Muscle of arm (tissue), 1 donor: ENCODE measurements at regions not wholly inside any gene's neighbourhood (a gene's known extent, or its start where the extent isn't known, plus 50 kb on each side); places are given as distances from the start of the nearest gene placed in this dataset.

Experiments
- DNase-seq: peaks from one replicate; pipeline ENCODE4 v3.0.0-alpha.2; 2013

DNA sequence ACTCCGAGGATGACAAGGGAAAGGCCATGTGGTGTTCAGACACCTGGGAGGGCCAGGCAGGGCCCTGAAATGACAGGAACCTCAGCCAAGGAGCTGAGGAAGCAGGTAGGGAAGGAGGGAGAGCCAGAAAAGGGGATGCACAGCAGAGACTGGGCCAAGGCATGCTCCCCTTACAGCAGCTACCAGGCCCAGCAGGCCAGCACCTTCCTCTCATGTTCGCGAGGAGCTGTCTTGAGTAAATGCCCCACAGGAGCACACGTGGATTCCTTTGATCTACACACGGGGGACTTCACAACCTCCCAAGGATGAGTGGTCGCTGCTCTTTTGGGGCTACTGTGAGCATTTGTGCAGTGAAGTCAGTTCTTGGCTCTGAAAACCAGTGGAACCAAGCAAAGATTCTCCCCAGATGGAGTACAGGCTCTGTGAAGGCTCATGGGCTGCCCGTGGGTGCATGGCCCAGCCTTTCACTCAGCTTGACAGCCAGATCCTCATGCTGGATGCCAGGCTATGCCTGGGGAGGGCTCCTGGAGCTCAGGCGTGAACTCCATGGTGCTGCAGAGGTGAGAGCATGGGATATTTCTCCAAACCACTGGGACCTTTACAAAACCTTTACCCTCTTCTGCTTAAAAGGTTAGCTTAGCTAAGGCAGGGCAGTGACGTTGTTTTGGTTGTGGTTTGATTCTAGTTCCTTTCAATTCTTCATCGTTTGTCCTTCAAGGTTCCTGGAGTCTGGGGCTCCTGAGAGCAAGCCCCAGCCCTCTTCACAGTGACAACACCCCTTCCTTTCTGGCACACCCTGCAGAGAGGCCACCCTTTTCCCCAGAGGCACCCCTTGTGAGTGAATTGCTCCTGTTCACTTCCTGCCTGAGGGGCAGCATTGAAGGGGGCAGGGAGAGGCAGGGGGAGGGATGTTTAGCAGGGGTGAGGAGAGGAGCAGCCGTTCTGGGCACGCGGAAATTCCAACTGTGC lies 74.2 kb upstream of the ZPBP start:
- DNase-seq, result no peak

DNA sequence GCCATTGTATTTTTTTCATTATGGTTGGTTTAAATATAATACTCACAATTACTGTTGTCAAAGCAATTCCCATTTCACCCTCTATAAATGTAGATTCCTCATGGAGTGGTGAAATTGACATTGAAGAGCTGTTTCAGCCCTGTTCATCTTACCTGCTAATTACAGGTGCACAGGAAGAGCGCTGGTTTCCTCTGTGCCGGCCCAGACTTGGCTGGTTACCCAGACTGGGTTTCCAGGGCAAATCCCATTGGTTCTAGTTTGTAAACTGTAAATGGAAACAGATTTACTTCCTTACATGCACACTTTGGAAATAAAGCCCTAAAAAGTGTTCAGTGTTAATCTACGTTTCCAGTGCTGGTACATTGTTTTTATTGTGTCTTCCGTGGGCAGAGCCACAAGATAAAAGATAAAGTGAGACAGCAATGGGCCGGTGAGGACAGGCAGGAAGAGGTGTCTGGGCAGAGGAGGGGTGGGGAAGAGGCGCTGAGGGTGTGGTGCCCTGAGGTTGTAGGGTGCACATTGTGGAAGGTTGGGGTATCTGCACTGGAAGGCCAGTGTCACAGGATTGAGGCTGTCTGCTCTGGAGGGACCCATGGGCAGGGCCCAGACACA lies 71.6 kb upstream of the ZPBP start:
- no peak for DNase-seq

DNA sequence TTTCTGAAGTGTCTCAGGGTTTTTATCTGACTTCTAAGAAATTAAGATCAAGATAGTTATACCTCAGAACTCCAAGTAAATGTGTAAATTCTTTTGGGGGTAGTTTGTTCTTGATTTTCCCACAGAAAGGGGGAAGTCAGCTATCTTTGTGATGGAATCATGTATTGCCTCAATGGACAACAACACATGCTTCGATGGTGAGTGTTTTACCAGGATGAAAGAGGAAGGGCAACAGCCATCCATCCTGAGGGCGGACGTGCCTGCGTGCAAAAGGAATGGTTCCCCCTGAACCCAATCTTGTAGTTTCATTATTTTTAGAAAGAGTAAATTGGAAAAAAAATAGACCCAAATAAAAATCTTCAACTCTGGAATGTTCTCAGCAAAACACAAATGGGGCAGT lies 67.2 kb upstream of the ZPBP start:
- DNase-seq, result no peak

DNA sequence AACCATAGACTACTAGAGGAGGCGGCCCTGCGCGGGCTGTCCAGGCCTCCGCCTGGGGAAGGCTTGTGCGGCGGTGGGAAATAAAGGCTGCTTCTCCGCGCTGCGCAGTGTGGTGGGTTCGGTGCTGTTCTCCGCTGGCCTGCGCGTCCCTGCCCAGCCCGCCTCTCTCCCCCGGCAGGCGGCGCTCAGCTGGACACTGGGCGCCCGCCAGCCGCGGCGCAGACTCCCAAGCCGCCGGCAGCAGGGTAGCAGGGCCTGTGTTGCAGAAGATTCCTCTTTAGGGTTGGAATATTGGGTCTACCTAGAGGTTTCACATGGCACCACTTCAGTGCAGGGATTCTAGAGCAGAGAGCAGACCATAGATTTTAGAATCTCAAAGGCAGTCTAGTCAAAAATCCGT lies 66.1 kb upstream of the ZPBP start:
- DNase-seq, result no peak

DNA sequence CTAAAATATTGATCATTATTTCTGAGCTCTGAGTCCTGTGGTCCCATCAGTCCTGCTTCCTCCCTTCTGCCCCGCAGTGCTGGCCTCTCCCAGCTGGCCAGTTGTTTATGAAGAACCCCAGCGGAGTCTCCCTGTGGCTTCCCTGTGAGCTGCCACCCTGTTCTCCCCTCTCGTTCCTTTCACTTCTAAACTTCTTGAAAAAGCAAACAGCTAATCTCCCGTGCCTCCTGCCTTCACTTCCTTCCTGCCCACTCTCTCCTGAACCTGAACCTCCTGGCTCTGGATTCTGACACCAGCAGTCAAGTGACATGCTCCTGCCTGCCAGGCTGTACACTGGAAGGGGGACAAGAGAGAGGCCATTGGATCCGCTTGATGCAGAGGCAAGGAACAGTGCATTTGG lies 63.7 kb upstream of the ZPBP start:
- no peak for DNase-seq

DNA sequence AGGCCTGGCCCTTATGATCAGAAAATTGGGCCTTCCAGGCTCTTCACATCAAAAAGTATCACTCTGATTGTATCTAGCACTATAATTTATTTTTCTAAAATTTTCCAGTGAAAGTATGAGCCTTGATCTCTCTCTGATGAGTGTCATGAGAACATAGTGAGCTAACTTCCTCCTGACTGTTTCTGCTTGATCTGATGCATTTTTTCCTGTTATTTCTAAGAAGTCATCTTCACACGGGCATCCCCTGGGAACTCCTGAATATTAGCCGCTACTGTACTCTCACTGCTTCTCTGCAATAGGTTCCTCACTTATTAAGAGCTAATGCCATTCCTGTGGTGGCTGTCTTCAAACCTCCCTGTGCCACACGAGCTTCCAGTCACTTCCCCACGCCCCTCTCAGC lies 63.1 kb upstream of the ZPBP start:
- no peak for DNase-seq

DNA sequence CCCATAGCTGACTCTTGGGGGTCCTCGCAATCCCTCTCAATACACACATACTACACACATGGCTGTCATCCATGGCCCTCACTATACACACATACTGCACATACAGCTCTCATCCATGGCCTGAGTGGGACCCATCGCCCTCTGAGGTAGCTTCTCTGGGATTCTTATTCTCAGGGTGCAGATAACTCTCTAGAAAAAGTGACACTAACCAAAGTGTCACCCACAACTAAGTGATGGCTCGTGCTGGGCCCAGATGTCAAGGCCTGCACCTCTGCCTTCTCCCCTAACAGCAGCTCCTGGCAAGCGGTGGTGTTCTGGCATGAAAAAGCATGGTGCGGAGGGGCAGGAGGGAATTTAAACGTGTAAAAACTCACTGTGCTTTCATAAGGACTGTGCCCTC lies 62.7 kb upstream of the ZPBP start:
- DNase-seq, result no peak

DNA sequence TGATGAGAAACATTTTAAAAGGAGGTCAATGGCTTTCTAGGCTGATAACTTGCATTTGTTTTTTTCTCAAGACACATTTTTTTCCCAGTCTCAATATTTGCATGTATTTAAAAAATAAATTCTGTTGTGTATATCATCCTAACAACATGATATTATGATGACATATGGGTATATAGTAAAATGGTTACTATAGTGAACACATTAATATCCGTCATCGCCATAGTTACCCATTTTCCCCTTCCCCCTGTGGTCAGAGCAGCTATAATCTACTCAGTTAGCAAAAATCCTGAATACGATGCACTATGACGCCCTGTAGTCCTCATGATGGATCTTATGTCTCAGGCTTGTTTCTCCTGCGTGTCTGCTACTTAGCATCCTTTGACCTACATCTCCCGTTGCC lies 60.9 kb upstream of the ZPBP start:
- DNase-seq, result no peak

DNA sequence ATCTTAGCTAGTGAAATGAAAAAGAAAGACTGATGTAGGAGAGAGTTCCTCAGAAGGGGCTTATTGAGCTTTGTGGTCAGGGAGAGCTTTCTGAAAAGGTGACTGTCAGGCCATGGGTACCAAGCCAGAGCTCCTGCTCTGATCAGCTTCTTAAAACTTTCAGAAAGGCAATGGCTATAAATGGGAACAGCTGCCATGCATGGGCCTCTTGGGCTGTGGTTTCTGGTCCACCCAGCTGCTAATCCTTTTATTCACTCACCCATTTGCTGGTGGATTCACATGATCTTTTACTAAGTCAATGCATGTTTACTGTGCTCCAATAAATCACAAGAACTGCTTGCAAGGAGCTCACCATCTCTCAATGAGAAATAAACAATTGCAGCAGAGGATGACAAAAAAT lies 60.1 kb upstream of the ZPBP start:
- DNase-seq, result no peak

DNA sequence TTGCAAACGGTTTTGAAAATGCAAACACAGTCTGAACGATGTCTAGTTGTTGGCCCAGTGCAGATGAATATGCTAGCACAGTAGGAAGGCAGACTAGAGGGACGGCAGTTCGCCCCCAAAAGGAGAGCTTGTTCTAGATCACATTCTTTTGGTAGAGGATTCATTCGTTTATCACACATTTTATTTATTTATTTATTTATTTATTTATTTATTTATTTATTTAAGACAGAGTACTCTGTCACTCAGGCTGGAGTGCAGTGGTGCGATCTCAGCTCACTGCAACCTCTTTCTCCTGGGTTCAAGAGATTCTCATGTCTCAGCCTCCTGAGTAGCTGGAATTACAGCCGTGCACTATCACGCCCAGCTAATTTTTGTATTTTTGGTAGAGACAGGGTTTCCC lies 59.4 kb upstream of the ZPBP start:
- no peak for DNase-seq

DNA sequence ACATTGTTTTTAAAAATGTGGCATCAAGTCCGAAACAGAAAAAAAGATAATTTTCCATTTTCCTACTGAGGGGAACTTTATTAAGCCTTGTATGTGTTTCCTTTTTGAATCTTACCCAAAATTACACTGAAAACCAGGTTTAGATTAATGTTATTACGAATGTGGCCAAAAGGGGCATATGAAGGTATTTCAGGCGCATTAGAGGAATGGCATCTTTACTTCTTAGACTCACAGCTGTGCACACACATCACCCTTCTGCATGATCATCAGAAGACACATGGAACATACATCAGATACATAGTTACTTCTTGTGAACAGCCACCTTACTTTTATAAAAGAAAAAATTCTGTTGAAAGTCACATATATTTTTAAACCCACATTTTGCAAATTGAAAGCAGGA lies 58.6 kb upstream of the ZPBP start:
- DNase-seq, result no peak

DNA sequence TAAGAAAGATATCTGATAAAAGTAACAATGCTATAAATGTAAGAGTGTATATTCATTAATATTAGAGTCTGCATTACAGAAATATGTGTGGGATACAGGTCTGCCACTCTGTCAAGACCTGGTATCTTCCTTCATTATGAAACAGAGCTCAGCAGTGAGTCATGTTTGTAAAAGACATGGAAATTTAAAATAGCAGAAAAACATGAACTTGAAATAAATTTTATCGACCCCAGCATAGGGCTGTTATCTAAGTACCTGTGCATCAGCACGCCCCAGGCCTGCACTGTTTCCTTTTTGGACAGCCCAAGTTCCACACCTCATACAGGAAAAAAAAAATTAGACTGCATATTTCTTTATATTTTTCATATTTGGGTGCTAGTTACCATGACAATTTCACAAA lies 58.0 kb upstream of the ZPBP start:
- DNase-seq, result no peak

DNA sequence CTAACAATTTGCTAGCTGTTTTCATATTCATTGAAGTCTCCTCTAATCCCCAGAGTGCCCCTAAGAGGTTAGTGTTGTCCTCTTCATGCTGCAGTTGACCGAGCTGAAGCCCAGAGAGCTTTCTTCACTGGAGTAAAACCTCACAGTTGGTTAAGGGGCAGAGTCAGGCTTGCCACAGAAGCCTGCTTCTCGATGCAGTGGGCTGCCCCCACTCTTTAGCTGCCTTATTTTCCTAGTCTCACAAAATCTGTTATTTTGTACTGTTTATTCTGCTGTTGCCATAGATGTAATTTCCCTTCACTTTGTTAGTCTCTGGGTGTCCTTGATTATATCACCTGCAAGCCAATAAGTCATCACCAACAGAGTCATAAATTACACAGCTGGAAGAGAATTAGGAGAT lies 56.3 kb upstream of the ZPBP start:
- no peak for DNase-seq

DNA sequence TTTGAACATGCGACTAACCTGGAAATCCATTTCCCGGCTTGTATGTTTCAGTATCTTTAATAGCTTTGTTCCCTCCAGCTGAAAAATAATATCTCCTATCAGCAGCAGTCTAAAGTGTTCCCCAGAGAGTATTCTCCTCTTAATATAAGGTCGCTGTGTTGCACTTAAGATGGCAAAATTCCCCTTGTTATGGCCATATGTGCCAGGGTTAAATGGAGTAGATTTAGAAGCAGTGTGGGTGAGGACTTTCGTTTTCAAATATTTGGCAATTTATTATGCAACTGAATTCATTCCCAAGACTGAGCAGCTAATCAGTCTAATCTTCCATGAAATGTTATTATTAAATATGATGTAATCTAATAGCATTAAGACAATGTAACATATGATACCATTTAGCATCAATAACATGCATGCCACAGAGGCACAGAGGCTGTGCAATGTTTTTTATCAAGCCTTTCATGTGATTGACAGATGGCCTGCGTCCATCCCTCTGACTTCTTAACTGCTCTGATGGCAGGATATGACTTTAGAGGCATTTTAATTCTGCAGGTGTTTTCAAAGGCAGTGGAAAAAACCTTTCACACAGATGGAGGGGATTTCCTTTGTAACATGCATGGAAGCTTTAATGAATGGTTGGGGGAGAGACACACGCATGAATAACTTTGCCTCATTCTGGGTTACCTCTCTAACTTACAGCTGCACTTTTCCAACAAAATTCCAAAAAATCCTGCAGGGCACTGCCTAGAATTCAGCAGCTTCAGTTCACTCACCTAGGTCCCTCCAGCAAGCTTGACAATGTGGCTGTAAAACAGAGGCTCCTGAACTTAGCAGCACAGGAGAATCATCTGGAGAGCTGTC lies 55.1 kb upstream of the ZPBP start:
- DNase-seq, result no peak

DNA sequence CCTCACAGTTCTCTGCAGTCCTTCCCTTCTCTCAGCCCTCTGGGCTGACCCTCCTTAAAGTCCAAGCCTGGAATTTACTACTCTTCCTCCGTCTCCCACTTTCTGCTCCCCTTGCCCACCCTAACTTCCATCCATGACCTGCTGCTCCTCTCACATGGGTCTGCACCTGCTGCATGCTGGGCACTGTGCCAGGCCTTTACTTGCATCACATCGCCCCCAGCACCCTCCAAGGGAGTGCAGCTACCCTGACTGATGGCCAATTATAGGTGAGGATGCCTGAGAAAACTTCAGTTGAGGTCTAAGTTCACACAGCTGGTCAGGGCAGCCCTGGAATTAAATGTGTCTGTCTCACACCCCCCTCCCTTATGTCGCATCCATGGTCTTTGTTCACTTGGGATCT lies 53.6 kb upstream of the ZPBP start:
- no peak for DNase-seq

DNA sequence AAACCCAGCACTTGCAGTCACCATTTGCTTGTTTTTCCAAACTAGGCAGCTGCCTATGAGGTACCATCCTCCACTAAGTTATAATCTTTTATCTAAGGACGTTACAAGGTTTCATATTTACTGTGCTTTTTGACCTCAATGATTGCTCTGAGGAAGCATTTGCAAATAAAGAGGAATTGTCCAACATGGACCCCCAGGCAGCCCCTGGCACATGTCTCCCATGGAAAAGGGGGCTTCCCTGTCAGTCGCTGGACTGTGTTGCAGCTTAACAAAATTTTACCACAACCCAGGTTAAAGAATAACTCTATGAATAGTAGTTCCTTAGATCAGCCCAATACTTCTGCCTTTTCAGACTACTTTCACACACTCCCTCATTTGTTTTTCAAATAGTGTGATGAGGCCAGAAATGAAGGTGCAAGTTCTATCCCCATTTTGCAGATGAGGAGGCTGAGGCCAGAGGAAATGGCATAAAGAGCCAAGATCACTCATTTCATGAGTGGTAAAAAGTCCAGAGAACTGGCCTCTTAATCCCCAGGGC lies 52.8 kb upstream of the ZPBP start:
- no peak for DNase-seq

DNA sequence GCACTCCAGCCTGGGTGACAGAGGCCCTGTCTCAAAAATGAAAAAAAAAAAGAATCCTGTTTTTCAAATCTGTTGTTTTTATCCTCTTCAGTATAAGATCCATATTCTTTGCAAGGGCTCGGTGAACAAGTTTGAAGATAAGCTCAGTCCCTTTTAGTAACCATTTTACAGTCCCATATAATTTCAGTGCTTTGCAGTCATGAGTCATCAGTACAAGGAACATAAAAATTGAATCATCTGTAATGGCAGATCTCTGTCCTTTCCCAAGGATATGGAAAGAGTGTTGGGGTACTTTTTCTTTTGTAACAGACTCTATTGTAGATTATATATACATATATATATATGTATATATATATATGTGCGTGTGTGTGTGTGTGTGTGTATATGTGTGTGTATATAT lies 52.2 kb upstream of the ZPBP start:
- no peak for DNase-seq
